ENCODE measurements at regions not wholly inside any gene's neighbourhood (a gene's known extent, or its start where the extent isn't known, plus 50 kb on each side); places are given as distances from the start of the nearest gene placed in this dataset.

DNA sequence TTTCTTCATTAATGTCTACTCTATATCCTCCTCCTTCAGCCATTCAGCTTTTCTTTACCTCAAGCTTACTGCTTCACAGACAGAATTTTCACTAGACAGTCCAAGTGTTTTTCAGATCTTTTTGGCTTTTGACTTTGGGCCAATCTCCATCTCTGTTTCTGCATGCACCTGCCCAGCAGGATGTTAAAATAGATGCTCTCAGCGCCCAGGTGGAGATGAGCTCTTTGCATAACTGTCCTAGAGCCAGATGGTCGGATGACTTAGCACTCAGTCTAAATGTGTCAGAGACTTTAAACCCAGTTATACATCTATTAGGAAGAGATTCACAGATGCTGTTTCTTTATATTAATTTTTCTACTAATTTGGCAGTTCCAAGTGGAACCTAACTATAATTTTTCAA lies 80.3 kb upstream of the SSTR1 start:
- DNase-seq, result no peak

DNA sequence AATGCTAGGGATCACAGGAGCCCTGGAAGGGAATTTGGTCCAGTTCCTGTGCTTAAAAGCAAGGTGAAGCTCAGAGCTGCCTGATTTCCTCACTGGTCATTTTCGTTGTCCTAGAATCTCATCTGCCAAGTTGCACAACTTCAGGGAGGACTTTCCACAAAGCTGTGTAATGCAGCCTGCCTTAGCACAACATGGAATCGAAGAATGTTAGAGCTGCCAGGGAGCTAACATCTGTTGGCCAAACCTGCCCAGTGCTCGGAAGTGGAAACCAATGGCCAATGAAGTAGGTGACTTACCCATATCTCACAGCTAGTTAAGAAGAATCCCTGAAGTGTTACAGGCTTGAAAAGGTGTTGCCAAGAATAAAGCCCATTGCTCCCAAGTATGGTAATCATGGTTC lies 79.9 kb upstream of the SSTR1 start:
- no peak for DNase-seq

DNA sequence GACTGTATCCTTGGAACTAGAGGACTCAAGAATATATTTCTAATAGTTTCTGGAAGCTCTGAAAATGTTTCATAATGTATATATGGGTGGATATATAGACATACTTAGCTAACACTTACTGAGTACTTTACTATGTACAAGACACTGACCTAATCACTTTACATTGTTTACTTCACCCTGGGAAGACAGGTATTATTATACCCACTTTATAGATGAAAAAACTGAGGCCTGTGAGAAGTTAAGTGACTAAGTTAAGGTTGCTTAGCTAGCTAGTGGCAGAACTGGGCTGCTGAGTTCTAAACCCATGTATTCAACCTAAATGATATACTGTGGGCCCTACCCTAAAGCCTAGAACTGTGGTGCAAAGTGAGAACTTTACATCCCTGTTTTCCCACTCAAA lies 79.1 kb upstream of the SSTR1 start:
- DNase-seq, result no peak

DNA sequence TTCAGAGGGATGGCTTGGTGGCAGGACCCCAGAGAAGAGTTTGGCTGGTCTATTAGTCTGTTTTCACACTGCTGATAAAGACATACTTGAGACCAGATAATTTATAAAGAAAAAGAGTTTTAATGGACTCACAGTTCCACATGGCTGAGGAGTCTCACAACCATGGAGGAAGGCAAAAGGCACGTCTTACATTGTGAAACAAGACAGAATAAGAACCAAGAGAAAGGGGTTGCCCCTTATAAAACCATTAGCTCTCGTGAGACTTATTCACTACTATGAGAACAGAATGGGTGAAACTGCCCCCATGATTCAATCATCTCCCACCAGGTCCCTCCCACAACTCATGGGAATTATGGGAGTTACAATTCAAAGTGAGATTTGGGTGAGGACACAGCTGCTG lies 78.5 kb upstream of the SSTR1 start:
- DNase-seq, result no peak

DNA sequence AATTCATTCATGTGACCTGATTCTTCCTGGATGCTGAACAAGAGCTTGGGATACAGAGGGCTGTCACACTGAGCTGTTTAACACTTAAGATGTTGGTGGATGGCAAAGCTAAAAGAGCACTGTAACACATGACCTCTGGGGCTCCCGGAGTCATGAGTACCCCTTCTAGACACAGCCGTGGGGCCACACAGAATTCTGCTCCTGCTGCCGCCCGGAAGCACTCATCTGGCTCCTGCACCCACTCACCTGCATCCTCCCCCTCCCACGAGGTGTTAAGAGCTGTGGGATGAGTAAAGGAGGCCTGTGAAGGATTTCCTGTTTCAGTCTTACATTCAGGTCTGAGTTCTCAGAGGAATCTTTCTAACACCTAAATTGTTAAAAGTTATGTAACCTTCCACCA lies 78.0 kb upstream of the SSTR1 start:
- DNase-seq, result no peak

DNA sequence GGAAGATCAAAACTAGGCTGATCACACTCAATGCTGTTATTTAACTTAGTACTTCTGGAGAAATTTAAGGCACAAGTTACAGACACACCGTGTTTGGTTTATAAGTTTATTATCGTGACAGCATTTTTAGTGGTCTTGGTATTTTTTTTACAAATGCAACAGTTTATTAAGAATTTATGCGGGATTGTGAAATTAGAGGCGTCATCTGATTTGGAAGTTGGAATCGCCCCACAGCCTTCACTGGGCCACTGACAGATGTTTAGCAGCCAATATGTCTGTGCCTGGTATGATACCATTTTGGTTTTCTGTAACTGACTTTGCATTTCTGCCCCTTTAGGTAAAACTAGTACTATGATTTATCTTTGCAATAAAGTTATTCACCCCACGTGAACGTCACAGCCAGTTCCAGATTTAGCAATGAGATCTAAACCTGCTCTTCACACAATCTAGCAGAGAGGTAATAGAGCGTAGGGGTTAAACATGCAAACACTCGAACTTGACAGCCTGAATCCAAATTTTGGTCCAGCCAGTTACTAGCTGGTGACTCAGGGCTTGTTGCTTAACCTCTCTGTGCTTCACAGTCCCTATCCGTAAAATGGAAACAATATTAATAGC lies 73.2 kb upstream of the SSTR1 start:
- no peak for DNase-seq

DNA sequence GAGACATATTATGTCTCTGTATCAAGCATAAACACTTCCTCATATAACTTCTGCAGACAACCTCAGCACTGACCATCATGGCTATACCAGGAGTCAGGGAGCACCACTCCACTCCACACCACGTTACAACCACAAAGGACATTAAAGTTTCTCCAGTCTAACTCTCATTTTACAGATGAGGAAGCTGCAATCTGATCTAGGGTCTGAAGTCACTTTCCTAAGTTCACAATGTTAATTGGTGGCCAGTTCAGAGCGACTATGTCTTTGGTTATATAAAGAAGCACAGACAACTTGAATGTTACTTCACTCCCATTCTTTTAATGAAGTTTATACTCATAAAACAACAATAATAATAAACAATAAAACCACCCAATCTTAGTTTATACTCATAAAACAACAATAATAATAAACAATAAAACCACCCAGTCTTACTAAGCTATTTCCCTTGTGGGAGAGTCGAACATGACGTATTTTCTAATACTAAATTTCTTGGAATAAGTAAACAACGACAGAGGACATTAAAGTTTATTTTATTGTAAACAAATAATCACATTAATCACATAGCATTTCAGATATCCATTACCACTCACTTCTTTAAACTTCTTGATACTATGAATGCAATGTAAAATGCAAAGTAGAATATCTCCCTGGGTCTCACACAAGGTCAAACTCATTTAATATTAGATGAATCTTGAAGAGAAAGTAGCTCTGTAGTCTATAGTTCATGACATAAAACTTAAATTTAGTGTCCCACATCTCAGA lies 72.4 kb upstream of the SSTR1 start:
- no peak for DNase-seq

DNA sequence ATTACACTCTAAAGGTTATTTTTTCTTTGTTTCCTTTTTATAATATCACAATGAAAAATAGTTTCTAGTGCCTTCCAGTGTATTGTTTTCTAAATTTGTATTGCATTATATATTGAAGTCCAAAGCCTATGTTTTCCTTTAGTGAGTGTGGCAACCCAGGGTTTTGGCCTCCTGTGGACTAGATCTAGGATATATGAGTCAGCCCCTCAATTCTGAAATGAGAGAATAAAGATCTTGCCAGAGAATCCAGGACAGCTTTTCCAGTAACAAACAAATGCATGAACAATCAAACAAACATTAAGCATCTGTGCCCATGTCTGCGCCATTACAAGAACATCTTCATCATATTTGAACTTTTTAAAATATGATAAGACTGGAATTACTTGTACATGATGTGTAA lies 70.7 kb upstream of the SSTR1 start:
- DNase-seq, result no peak

DNA sequence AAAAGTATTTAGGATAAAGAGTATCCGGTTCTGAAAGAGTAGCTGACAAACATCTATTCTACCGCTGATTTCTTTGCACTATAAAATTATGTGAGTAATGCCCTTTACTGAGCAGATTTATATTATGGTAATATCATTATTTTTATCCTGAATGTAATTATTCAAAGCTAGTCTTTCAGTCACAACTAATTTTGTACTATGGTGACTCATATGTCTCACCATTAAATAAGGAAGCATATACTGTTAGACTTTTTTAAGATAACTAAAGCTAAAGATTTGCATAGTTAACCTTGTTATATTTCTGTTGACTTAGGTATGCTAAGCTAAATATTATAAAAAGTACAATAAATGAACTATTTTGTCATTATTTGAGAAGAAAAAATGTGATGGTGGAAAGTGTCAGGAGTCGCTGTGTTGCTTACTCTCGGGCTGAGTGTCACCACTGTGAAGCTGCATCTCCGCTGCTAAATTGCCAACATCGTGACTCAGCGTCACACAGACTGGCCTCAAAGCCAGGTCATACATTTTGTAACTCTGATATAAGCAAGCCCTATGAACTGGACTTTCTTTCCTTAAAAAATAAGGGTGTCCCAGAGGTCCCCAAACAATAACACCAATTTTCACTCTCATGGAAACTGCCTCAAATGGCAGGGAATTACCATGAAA lies 69.1 kb upstream of the SSTR1 start:
- no peak for DNase-seq

DNA sequence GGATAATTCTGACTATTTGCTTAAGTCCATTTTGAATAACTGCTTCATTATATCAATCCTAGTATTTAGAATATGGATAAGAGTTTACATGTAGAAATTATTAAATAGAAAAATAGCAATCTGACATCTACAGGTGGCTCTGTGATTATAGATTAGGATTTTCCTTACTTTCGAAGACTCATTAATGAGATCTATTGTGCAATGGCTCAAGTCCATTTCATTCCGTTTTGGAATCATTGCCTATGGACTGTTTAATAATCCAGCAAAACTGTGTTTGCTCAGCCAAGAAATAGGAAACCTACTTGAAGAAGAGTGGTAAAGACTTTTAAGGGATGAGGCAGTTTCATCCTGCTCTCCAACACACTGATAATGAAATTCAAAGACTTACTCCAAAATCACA lies 67.8 kb upstream of the SSTR1 start:
- DNase-seq, result no peak

DNA sequence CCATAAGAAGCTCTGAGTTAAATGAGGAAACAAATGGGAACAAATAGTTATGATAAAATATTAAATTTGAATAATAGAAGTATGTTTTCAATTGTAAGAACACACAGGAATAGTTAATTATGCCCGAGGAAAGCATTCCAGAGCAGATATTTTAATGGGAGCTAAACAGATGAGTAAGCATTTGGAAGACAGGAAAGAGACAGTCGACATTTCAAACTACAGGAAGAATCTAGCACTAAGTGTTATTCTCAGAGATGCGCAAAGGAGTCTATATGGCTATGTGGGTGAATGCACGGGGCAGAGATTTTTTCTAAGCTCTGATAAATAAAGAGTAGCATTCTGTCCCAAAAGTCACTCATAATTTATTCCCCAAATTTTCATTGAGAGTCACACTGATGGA lies 64.5 kb upstream of the SSTR1 start:
- DNase-seq, result no peak

DNA sequence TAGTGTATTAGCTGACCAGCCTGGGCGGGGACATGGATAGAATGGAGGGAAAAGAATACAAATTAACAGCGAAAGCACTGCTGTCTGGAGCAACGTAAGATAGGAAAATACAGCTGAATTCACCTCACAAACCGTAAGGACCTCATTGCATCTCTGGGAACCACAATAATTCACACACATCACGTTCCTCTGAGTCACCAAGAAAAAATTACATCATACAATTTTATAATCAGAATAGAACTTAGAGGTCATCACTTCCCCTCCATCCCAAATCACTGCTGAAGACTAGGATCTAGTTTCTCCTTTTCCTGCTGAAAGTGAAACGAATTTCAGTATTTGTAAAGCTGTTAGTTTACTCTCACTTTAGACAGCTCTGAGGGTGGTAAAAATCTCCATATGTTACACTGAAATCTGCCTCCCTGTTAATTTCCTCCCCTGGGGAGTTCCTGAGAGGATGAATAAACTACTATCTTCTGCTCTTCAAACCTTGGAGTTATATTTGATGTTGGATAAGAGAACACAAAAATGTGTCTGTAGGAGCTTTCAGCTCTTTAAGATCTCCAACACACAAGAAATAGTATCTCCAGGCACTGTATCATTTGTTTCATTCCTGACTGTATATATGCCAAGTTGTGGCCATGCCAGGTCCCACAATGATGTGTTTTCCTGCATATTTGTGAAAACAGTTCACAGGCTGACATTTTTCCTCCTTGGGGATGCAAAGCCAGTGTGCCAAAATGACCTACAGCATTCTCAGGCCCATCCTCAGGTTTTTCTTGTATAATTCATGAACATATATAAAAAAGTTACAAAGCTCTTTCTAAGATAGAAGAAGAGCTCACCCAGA lies 63.8 kb upstream of the SSTR1 start:
- no peak for DNase-seq

DNA sequence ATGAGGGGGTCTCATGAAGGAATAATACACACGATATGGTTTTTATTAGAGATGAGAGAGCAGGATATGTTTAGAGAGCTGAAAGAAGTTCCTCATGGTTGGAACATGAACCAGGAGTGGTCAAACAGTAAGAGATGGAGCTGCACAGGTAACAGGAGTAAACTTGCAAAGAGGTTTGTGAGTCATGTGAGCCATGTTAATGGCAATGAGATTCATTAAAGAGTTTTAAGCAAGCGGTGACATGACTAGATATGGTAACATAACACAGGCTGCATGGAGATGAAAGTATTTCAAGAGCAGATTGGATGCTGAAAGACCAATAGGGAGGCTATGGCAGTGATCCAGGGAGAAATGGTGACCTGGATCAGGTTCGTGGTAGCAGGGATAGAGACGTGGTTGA lies 62.6 kb upstream of the SSTR1 start:
- DNase-seq, result peak; percentile 81

DNA sequence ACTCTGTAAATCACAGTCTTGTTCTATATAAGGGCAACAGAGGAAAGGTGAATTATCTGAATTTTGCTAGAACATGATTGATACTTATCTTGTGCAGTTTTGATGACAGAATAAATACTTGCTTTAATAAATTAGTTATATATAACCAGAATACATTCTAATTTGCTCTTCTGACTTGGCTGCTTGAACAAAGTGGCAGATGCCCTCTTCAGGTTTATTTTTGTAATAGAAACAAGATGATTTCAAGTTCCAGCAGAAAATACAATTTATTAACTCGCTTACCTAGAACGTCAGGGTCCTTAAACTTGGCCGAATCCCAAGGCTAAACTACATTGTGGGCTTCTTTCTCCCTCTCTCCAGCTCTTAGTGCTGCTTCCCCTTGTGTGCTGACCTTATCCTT lies 57.6 kb upstream of the SSTR1 start:
- no peak for DNase-seq
